GM21515 (cell line): ENCODE measurements at regions not wholly inside any gene's neighbourhood (a gene's known extent, or its start where the extent isn't known, plus 50 kb on each side); places are given as distances from the start of the nearest gene placed in this dataset.
"Not testable (repeated sequence)": the region's sequence is repeated elsewhere in the genome, so short reads cannot be mapped to it uniquely, and the experiment has no call there.

Experiments used
- ATAC-seq: cut with Tn5 transposase; IDR thresholded peaks from one replicate; pipeline ENCODE4 v1.9.1; 2021; ENCODE audit not compliant: unreplicated experiment

GRCh38 chr5:152527358-152528052 is 122.4 kb upstream of the NMUR2 start:
- ATAC-seq: peak; percentile 68

GRCh38 chr5:152529440-152529839 is 124.4 kb upstream of the NMUR2 start:
- no peak for ATAC-seq

- no peak for ATAC-seq
These were observed 127.6 kb upstream of the NMUR2 start for GRCh38 chr5:152532714-152533113.

GRCh38 chr5:152534641-152535040 is 129.6 kb upstream of the NMUR2 start:
- no peak for ATAC-seq

GRCh38 chr5:152542741-152543140 is 137.7 kb upstream of the NMUR2 start:
- no peak for ATAC-seq

GRCh38 chr5:152546493-152546892 is 141.4 kb upstream of the NMUR2 start:
- ATAC-seq: no peak

GRCh38 chr5:152547202-152547601 is 142.1 kb upstream of the NMUR2 start:
- no peak for ATAC-seq

GRCh38 chr5:152549709-152550108 is 144.6 kb upstream of the NMUR2 start:
- ATAC-seq: no peak

- peak; percentile 73 for ATAC-seq
These were observed 146.0 kb upstream of the NMUR2 start for GRCh38 chr5:152551061-152551460.

GRCh38 chr5:152556784-152557183 is 151.7 kb upstream of the NMUR2 start:
- no peak for ATAC-seq

GRCh38 chr5:152560512-152561137 is 155.5 kb upstream of the NMUR2 start:
- ATAC-seq: peak; percentile 64

GRCh38 chr5:152568016-152568415 is 162.9 kb upstream of the NMUR2 start:
- no peak for ATAC-seq

GRCh38 chr5:152572812-152573211 is 167.7 kb upstream of the NMUR2 start:
- no peak for ATAC-seq

GRCh38 chr5:152584103-152584502 is 179.0 kb upstream of the NMUR2 start:
- no peak for ATAC-seq

GRCh38 chr5:152592416-152592815 is 187.3 kb upstream of the NMUR2 start:
- no peak for ATAC-seq

GRCh38 chr5:152593388-152593787 is 188.3 kb upstream of the NMUR2 start:
- no peak for ATAC-seq

GRCh38 chr5:152595405-152595804 is 190.3 kb upstream of the NMUR2 start:
- ATAC-seq: no peak

GRCh38 chr5:152599096-152599495 is 194.0 kb upstream of the NMUR2 start:
- no peak for ATAC-seq

- ATAC-seq: no peak
These were observed 197.0 kb upstream of the NMUR2 start for GRCh38 chr5:152601806-152602732.

GRCh38 chr5:152606050-152606449 is 201.0 kb upstream of the NMUR2 start:
- not testable (repeated sequence) for ATAC-seq

- no peak for ATAC-seq
These were observed 201.8 kb upstream of the NMUR2 start for GRCh38 chr5:152606776-152607364.
